Sigmoid colon (tissue), 6 donors: ENCODE measurements at regions not wholly inside any gene's neighbourhood (a gene's known extent, or its start where the extent isn't known, plus 50 kb on each side); places are given as distances from the start of the nearest gene placed in this dataset.

Source experiments
- DNase-seq: peaks from one replicate; pipeline ENCODE4 v3.0.0-alpha.2; 2019
- H3K27ac ChIP-seq, 4 donors: fragments of 200-600 bp; sonication (generic); one replicate each; pipeline ENCODE4 v1.5.1; 2016 to 2019; ENCODE audit warnings: mild to moderate bottlenecking in 1 of 4
- H3K27me3 ChIP-seq, 3 donors: fragments of 200-600 bp; sonication (generic); one replicate each; pipeline ENCODE4 v1.5.1; 2019; ENCODE audit warnings: mild to moderate bottlenecking in 1 of 3
- H3K36me3 ChIP-seq, 4 donors: fragments of 200-600 bp; sonication (generic); one replicate each; pipeline ENCODE4 v1.5.1; 2016 to 2019
- H3K4me1 ChIP-seq, 4 donors: fragments of 200-600 bp; sonication (generic); one replicate each; pipeline ENCODE4 v1.5.1; 2017 to 2019
- H3K4me3 ChIP-seq, 4 donors: fragments of 200-600 bp; sonication (generic); one replicate each; pipeline ENCODE4 v1.5.1; 2017 to 2019; ENCODE audit warnings: mild to moderate bottlenecking in 2 of 4, moderate library complexity in 1 of 4
- H3K9me3 ChIP-seq, 4 donors: fragments of 200-600 bp in 3 of 4; sonication (generic) in 3 of 4; one replicate each; pipeline versions ENCODE4 v1.5.1 to v1.6.1; 2013 to 2019
- CTCF ChIP-seq, 4 experiments: fragments of 450-650 bp in 3 of 4; fragments of 200-600 bp in 1 of 4; IDR thresholded peaks; one replicate each; pipeline ENCODE4 v1.5.1; 2016 to 2019; ENCODE audit warnings: antibody characterized with exemption in 4 of 4, mild to moderate bottlenecking in 3 of 4, moderate library complexity in 2 of 4
- EP300 ChIP-seq, 4 donors: sonication (generic); formaldehyde crosslinking; IDR thresholded peaks; one replicate each; pipeline ENCODE4 v1.6.1; 2017; ENCODE audit warnings: antibody characterized with exemption in 4 of 4
- POLR2A ChIP-seq, 2 donors: fragments of 450-650 bp; IDR thresholded peaks; one replicate each; pipeline ENCODE4 v1.6.1; 2016; ENCODE audit warnings: antibody characterized with exemption in 2 of 2, mild to moderate bottlenecking in 2 of 2, moderate library complexity in 2 of 2
- POLR2AphosphoS5 ChIP-seq, 4 donors: sonication (generic); formaldehyde crosslinking; IDR thresholded peaks; one replicate each; pipeline ENCODE4 v1.6.1; 2017; ENCODE audit warnings: antibody characterized with exemption in 4 of 4
- WGBS, 2 donors: extraction: QIAGEN DNeasy Blood & Tissue Kit; methylation state at CpG; one replicate each; pipeline ENCODE4 v1.1.7; 2013; 5-methylcytosine and 5-hydroxymethylcytosine counted together
- intact Hi-C: fragments of 100-400 bp; cut with DNase I; formaldehyde crosslinking; loops from one replicate; pipeline ENCODE4 v1.15.1; 2023
- donor health status: healthy with polysubstance abuse.
- donor health status: healthy.

- Histone ChIP-seq H3K27ac (no peak overlapping the region), H3K4me3 (no peak overlapping the region), H3K4me1 (no peaks in the 10 kb centered on the region), H3K27me3 (no peaks in the 10 kb centered on the region), H3K36me3 (no peaks in the 10 kb centered on the region), H3K9me3 (peaks cover 0 to 7% (median 0%) of the 10 kb centered on the region in 4 donors)
- intact Hi-C loops = no loop called here
- DNase-seq = no peak
- TF ChIP-seq CTCF (IDR thresholded peaks at IDR 0.05) (no peak), POLR2AphosphoS5 (IDR thresholded peaks at IDR 0.05) (no peak)
- 62 to 73% methylated on average over 1 of the region's 1 CpG for WGBS, 2 donors
These were observed 821.9 kb downstream of the VRK1 start for GRCh38 chr14:97618917-97619690.

- WGBS, 2 donors = 46 to 53% methylated on average over 5 of the region's 5 CpGs
- Histone ChIP-seq H3K27ac (no peak overlapping the region), H3K27me3 (no peaks in the 10 kb centered on the region), H3K36me3 (no peaks in the 10 kb centered on the region), H3K4me3 (no peak overlapping the region), H3K4me1 (no peaks in the 10 kb centered on the region), H3K9me3 (peaks cover 0 to 1% (median 0%) of the 10 kb centered on the region in 4 donors)
- TF ChIP-seq POLR2A (IDR thresholded peaks at IDR 0.05) = no peak
- TF ChIP-seq EP300 (IDR thresholded peaks at IDR 0.05) = no peak
- TF ChIP-seq CTCF (IDR thresholded peaks at IDR 0.05) = no peak
- no peak for TF ChIP-seq POLR2AphosphoS5 (IDR thresholded peaks at IDR 0.05)
- no peak for DNase-seq
- intact Hi-C loops = no loop called here
These were observed 822.9 kb downstream of the VRK1 start for GRCh38 chr14:97620066-97620465.

GRCh38 chr14:97624985-97625384 is 827.8 kb downstream of the VRK1 start:
- Histone ChIP-seq H3K9me3 (no peaks in the 10 kb centered on the region), H3K27me3 (no peaks in the 10 kb centered on the region), H3K4me3 (no peak overlapping the region), H3K36me3 (no peaks in the 10 kb centered on the region), H3K27ac (no peak overlapping the region), H3K4me1 (no peaks in the 10 kb centered on the region)
- no peak for DNase-seq
- TF ChIP-seq POLR2A (IDR thresholded peaks at IDR 0.05) (no peak), EP300 (IDR thresholded peaks at IDR 0.05) (no peak), POLR2AphosphoS5 (IDR thresholded peaks at IDR 0.05) (no peak), CTCF (IDR thresholded peaks at IDR 0.05) (no peak)
- WGBS, 2 donors = 91 to 92% methylated on average over 1 of the region's 1 CpG
- intact Hi-C loops = no loop called here

GRCh38 chr14:97625477-97625876 is 828.3 kb downstream of the VRK1 start:
- Histone ChIP-seq H3K27ac (no peak overlapping the region), H3K36me3 (no peaks in the 10 kb centered on the region), H3K4me1 (no peaks in the 10 kb centered on the region), H3K9me3 (no peaks in the 10 kb centered on the region), H3K27me3 (no peaks in the 10 kb centered on the region), H3K4me3 (no peak overlapping the region)
- intact Hi-C loops = no loop called here
- TF ChIP-seq EP300 (IDR thresholded peaks at IDR 0.05) (no peak), POLR2A (IDR thresholded peaks at IDR 0.05) (no peak), POLR2AphosphoS5 (IDR thresholded peaks at IDR 0.05) (no peak), CTCF (IDR thresholded peaks at IDR 0.05) (no peak)
- DNase-seq = no peak
- WGBS, 2 donors = 37 to 51% methylated on average over 3 of the region's 3 CpGs

- WGBS, 2 donors = 43 to 59% methylated on average over 4 of the region's 4 CpGs
- Histone ChIP-seq H3K27me3 (no peaks in the 10 kb centered on the region), H3K9me3 (no peaks in the 10 kb centered on the region), H3K4me3 (no peak overlapping the region), H3K36me3 (no peaks in the 10 kb centered on the region), H3K4me1 (no peaks in the 10 kb centered on the region), H3K27ac (no peak overlapping the region)
- DNase-seq = no peak
- no peak for TF ChIP-seq POLR2A (IDR thresholded peaks at IDR 0.05)
- TF ChIP-seq CTCF (IDR thresholded peaks at IDR 0.05) = no peak
- intact Hi-C loops = no loop called here
These were observed 828.9 kb downstream of the VRK1 start for GRCh38 chr14:97626088-97626487.
